GM18907 (cell line): ENCODE measurements at regions not wholly inside any gene's neighbourhood (a gene's known extent, or its start where the extent isn't known, plus 50 kb on each side); places are given as distances from the start of the nearest gene placed in this dataset.
"Not testable (repeated sequence)": the region's sequence is repeated elsewhere in the genome, so short reads cannot be mapped to it uniquely, and the experiment has no call there.

Experiments
- ATAC-seq: cut with Tn5 transposase; IDR thresholded peaks from one replicate; pipeline ENCODE4 v1.9.1; 2021; ENCODE audit warnings: mild to moderate bottlenecking, moderate library complexity; ENCODE audit not compliant: unreplicated experiment

DNA sequence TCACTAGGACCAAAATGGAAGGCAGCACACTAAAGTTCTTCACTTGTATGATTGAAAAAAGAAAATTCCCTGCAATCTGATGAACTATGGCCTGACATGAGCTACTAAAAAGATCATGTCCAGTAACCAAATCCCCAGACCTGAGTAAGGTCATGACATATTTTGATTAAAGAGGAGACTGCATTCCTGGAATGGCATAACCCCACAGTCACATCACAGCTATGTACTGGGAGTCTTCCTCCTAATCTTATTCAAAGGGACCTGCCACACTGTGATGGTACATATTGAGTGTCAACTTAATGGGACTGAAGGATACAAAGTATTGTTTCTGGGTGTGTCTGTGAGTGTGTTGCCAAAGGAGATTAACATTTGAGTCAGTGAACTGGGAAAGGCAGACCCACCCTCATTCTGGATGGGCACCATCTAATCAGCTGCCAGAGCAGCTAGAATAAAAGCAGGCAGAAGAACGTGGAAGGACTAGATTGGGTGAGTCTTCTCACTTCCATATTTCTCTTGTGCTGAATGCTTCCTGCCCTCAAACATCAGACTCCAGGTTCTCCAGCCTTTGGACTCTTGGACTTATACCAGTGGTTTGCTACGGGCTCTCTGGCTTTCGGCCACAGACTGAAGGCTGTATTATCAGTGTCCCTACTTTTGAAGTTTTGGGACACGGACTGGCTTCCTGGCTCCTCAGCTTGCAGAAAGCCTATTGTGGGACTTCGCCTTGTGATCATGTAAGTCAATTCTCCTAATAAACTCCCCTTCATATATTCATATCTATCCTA, 345.0 kb downstream of the TMEM38B start:
- ATAC-seq = no peak

DNA sequence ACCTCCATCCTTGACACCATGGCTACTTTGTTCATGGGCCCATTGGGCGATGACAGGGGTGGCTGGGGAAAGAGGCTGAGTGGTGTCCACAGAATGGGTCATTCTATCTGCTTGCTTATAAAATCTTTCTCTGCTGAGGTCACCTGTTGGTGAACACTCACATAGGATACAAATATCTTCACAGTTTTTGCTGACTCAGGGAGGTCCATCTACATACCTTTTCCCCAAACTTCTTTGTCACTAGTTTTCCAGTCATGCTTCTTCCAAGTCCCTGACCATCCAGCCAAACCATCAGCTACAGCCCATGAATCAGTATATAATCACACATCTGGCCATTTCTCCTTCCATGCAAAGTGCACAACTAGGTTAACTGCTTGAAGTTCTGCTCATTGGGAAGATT, 347.6 kb downstream of the TMEM38B start:
- ATAC-seq = not testable (repeated sequence)

DNA sequence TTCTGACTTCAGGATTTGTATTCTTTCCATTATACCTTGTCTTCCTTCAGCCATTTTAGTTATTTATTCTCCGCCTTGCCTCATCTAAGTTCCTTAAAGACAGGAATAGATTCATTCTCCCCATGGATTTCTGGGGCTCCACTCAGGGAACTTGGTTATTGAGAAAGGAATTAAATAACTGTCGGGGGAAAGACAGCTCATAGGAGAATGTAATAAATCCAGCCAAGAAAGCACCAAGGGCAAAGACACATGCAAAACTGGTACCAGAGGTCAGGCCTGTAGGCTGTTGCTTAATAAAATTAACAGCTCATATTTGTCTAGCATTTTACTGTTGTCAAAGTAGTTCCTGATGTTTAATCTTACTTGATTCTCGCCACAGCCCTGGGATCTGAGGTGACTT, 357.2 kb downstream of the TMEM38B start:
- ATAC-seq = no peak

DNA sequence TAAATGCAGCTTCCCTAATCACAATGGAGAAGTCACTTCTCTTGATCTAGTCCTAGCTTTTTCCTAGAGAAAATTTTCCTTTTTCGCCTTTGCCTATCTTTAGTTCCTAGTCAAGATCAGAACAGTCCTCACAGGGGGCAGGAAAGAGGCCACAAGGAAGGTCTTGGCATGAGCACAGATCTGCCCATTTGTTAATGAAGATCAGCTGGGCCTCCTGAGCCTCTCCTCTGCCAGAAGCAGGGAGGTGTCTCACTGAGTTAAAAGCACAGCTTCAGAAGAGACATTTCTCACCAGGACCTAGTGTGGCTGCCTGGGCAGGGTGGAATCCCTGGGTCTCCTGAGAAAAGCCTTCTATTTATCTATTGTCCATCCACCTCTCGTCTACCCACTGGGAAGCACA, 357.8 kb downstream of the TMEM38B start:
- no peak for ATAC-seq

DNA sequence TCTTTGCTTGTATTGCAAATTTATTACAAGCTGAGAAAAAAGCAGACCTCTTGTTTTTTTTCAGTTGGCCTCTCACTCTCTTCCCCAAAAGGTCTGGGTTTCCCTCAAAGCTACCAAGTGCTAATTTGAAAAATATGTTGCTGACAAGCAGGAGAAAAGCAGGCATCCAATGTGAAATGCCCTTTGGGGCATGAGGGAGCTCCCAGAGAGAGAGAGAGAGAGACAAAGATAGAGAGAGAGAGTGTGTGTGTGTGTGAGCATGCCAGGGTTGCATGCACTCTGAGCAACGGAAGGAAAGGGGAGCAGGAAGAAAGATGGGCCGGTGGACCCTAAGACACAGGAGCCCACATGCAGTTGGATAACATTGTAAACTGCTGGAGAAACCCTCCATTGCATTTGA, 358.4 kb downstream of the TMEM38B start:
- ATAC-seq = no peak

DNA sequence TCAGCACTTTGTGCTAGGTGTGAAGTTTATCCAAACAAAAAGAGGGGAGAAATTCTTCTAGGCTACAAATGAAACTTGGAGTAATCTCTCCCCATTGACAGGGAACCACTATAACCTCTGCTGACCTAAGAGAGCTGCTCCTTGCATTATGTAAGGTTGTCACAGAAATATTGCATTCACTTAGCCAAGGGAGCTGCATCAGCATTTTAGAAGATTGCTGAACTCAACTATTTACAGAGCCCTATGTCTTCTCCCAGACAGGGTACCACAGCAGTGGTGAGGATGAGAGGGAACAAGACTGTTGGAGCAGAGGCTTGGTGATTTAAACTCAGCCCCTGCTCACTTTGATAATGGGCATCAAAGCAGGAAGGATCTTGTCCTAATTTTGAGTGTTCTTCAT, 362.0 kb downstream of the TMEM38B start:
- no peak for ATAC-seq

DNA sequence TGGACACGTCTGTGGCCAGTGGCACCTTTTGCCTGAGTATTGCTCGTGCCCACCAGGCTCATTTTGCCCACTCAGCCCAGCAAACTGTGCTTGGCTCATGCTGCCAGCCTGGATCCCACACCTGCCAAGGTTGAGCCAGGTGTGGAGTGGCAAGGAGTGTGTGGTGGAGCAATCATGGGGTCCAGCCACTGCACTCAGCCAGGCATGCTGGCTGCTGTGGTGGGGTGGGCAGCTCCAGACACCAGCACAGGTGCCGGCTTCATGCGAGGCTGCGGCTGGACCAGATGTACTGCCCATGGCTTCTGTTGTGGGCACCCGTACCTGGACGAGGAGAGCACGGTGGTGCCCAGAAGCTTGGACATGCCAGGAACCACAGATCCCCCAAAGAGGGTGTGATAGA, 364.1 kb downstream of the TMEM38B start:
- ATAC-seq = no peak

DNA sequence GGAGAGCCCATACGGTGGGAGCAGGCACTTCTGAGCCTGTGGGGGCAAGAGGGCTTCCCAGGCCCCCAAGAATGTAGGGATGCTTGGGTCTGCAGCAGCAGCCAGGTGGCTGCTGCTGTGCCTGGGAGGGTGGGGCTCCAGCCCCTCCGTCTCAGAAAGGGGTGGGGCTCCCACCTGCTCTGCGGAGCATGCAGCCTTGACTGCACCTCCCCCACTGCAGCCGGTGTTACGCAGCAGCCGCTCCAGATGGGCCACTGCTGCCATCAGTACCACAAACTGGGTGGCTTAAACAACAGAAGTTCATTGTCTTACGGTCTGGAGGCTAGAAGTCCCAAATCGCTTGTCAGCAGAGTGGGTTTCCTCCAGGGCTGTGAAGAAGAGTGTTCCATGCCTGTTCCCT, 365.5 kb downstream of the TMEM38B start:
- no peak for ATAC-seq

DNA sequence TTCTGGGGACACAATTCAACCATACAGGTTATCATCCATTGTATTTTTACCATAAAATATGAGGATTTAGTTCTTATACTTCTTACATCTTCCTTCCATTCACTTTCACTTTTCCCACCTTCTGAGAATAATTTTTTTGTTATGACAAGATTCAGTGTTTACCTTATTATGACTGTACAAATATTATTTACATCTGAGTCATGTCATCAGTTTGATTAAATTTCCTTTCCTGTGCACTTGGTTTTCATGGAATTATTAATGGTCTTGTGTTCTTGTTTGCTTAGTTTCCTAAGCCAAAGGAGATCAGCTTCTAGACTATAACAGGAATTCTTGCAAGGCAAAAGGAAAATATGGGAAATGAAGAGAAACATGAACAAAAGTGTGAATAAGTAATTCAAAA, 366.5 kb downstream of the TMEM38B start:
- ATAC-seq = no peak

DNA sequence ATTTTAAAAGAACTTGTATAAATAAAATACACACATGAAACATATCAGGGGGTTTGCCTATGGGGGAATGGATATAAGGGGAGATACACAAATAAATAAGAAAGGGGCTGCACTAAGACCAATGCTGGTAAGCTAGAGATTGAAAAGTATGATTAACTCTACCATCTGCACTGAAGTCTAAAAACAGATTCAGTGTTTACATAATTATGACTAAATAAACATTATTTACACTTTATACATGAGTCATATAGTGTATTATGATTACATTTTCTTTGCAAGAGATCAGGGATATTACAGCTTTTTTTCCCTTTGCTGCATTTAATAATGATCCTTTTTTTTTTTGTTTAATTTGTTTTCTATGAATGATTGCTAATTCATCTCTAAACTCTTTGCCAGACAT, 367.9 kb downstream of the TMEM38B start:
- no peak for ATAC-seq

DNA sequence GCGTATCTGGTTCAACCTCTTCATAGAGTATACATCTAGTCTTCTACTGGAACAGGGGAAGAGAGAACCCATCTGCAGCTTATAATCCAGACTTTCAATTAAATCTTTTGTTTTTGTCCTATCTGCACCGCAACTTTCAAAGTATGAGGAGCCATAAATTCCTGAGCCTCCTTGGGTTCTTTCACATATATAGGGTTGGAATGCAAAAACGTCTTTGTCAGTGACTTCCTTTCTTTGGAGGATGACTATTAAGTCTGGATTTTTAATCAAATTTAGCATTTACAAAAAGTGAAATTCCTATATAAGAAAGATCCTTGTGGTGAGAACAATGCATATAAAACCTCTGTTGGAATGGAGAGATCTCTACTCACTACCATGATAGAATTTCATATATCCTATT, 370.8 kb downstream of the TMEM38B start:
- no peak for ATAC-seq

DNA sequence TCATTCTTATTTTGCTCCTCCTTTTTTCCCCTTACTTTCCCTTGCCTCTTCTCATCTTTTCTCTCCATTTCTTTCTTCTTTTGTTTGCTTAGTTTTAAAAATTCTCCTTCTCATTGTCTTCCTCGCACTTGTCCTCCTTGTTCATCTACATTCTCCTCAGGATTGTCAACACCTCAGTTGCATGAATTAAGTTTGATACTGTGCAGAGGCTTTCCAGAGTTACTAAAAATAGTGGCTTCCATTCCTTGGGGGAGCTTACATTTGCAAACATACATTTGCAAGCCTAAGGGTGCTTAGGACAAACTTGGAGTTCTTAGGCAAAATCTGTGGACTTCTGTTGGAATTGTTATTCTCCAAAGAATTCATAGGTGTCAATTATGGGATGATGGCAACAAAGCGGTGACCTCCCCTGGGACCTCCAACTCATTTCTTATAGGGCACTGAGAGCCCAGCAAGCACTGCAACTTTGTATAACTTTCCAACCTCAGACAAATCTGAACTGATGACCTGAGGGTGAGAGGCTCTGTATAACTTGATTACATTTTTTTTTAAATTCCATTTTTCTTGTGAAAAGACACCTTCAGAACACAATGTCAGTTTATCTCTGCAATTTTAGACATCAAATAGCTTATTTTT, 371.4 kb downstream of the TMEM38B start:
- ATAC-seq = no peak

DNA sequence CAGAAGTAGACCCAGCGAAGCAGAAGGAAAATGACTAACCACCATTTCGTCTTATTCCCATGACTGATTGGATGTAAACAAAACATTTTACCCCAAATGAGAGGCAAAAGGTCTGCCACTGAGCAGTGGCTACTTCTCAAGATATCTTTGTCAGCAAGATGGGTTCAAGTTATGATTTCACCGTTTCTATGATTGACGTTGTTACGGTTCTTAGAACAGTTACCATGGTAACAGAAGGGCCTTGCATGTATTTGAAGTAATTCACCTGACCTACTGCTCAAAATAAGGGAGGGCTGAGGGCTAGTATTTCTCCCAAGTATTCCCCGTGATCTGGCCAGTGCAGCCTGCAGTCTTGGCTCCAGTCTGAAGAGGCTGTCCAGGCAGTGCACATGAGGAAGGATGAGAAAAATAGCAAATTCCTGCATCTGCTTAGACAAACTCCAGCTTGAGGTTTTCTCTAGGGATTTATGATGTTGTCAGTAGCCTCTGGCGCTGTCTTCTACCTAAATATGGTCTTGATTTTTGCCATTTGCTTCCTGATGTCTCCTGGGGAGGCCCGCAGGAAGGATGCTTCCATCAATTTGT, 372.7 kb downstream of the TMEM38B start:
- ATAC-seq = no peak

DNA sequence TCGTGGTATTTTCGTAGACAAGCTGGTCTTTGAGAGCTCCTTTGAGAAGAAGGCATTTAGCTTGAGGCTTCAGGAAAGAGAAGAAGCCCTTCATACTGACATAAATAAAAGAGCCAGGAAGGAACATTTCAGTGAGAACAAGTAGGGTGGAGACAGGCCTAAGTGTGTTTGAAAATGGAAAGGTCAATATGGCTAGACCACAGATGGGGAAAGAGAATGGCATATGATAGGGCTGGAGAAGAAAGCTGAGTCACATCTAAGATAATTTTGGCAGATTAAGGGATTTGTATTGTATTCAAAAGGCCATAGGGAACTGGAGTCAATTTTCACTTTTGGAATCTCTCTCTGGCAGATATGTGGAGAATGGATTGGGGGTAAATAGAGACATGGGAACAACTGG, 374.9 kb downstream of the TMEM38B start:
- no peak for ATAC-seq

DNA sequence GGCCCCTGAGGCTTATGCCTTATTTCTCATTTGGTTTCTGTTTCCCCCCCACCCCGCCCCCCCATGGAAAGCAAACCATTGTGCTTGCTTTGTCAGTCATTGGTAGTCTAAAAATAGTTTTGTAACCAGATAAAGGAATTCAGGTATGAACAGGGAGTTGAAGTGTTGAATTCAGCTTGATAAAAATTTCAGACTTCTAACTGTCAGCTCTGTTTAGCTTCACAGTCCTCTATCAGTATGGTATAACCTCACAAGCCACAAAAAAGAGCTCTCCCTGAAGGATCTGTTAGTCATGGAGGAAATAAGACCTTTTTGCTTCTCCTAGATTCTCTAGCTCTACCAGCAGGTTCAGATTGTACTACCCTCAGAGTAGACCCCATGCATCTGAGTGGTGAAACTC, 378.1 kb downstream of the TMEM38B start:
- no peak for ATAC-seq

DNA sequence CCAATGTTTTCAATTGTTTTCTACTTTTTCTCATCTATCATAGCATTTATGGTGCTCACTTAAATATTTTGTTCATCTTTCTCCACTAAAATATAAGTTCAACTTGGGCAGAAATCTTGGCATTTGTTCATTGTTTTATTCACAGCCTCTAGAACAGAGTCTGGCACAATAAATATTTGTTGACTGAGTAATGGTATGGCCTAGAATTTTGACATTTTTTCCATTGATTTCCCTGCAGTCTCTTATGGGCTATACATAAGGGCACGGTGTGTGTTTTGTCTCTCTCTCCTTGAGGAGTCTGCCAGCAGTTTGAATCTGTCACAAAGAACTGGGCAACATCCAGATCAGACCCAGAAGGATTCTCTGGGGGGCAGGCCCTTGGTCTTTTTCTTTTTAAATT, 379.7 kb downstream of the TMEM38B start:
- no peak for ATAC-seq

DNA sequence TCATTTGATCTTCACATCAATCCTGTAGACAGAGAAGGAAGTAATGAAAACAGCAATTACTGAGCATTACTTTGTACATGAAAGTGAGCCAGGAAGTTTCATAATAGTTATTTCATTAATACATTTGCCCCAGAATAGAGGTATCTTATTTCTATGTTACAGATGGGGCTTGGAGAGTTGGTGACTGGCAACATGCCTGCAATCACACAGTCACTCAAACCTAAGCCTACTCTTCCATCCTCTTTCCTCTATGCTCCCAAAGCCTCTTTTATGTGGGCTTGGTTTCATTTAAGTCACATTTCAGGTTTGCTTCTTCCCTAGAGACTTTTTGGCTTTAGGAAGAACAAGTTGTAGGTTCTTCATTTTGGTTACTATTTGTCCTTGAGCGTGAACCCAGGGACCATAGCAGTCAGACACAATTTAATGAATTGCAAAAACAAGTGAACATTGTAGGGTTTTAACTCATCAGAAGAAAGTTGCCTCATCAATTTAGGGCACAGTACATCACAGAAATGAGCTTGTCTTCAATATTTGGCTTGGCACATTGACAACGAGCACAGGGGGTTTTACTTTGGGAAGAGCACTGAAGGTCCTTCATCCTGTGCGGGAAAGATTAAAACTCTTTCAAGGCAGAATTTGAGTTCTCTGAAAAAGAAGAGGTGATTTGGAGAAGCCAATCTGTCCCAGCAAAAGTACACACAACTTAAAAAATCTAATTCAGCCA, 381.1 kb downstream of the TMEM38B start:
- no peak for ATAC-seq

DNA sequence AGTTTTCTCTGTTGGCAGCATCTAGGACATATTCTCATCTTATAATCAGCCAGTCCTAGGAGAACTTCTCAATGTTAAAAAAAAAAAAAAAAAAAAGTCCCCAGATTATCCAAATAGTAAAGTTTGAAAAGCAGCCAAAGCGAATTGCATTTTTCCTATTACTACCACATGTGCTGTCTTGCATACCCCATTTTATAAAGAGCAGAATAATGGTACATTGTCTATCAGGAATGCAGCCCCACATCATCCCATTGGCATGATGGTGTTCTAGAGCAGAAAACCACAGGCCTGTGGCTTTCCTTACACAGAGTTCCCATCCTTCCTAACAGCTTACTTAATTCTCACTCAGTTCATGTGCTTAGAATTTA, 381.6 kb downstream of the TMEM38B start:
- ATAC-seq = no peak

DNA sequence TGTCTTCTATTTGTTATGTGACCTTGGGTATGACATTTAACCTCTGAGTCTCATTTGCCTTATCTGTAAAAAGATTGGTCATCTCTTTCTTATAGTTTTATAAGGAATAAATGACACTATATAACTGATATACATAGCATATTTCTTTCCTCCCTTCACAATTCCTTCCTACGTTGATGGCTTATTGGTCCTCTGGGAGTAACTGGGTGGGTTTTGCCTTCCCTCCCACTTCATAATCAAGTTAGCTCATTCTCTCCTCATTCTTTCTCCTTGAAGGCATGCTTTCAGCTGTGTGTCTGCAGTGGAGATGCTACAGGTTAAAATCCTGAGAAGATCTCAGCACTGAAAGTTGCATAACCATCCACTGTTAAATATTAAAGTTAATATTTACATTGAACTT, 382.4 kb downstream of the TMEM38B start:
- no peak for ATAC-seq

DNA sequence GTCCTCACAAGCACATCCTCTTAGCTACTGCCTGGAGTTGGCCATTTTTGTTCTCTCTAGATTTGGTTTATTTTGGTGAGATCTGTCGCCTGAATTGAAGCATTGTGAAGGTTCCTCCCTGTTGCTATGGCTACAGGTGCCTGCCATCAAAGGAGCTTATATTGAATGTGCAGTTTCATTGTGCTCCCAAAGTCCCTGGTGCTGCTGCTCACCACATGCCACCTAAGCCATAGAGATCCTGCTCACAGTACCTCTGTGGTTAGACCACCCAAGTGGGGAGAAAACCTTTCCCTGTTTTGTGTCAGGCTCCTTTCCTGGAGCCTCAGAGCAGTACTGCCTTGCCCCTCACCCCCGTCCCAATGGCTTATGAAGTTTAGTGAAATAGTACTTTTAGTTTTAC, 383.4 kb downstream of the TMEM38B start:
- no peak for ATAC-seq

DNA sequence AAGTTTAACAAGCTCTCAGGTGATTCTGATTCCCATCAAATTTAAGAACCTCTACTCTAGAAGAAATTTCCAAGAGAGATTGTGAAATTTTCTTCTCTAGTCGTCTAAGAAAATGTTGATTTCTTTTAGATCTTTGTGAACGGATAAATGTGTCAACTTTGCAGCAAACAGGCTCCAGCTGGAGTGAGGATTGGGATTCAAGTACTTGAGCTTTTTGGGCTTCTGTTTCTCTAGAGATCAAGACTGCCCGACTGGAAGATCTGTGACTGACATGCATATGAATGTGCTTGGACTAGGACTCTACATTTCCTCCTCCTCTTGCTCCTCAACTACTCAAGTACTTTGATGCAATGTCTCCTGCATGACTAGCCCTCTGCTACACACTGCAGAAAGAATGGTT, 388.3 kb downstream of the TMEM38B start:
- ATAC-seq = no peak

DNA sequence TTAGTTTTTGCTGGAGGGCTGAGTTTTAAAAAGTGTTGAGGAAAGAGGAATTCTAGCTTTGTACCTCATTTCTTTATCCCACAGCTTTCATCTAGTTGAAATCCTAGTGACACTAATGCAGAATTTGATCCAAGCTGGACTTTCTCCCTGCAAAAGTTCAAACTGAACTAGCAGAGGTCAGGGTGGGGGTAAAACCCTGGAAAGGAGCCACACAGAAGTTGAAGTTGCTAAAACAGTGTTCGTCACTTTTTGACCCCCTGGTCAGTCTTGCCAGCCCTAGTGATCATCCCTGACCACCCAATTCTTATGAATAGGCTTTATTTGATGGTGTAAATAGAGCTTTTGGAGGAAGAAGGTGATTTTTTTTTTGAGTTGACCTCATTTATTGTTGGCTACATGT, 390.4 kb downstream of the TMEM38B start:
- ATAC-seq = no peak
